ENCODE measurements at regions not wholly inside any gene's neighbourhood (a gene's known extent, or its start where the extent isn't known, plus 50 kb on each side); places are given as distances from the start of the nearest gene placed in this dataset.

- H3K36me3 Mint-ChIP-seq: peaks cover 17% of the 10 kb centered on the region
- H3K9me3 Mint-ChIP-seq: peaks cover 62% of the 10 kb centered on the region
- H3K27ac Mint-ChIP-seq: no peak overlapping the region
- no peak for DNase-seq (ENCODE audit: low spot score in 2 of 2, unreplicated experiment in 2 of 2)
- no peak for TF ChIP-seq CTCF (IDR thresholded peaks at IDR 0.05; ENCODE audit: unreplicated experiment)
- no peaks in the 10 kb centered on the region for H3K27me3 Mint-ChIP-seq (ENCODE audit: low read depth)
- H3K4me1 Mint-ChIP-seq: no peaks in the 10 kb centered on the region
- H3K4me3 Mint-ChIP-seq: no peak overlapping the region
Observed at GRCh38 chr1:101652484-101652883, 344.2 kb downstream of the OLFM3 start.

- peaks cover 17% of the 10 kb centered on the region for H3K36me3 Mint-ChIP-seq
- no peak overlapping the region for H3K4me3 Mint-ChIP-seq
- no peak overlapping the region for H3K27ac Mint-ChIP-seq
- peaks cover 60% of the 10 kb centered on the region for H3K9me3 Mint-ChIP-seq
- no peak for DNase-seq (ENCODE audit: low spot score in 2 of 2, unreplicated experiment in 2 of 2)
- H3K27me3 Mint-ChIP-seq (ENCODE audit: low read depth): no peaks in the 10 kb centered on the region
- TF ChIP-seq CTCF (IDR thresholded peaks at IDR 0.05; ENCODE audit: unreplicated experiment): no peak
- H3K4me1 Mint-ChIP-seq: no peaks in the 10 kb centered on the region
Observed at GRCh38 chr1:101653482-101653946, 343.2 kb downstream of the OLFM3 start.

GRCh38 chr1:101664726-101665125, 332.0 kb downstream of the OLFM3 start:
- Mint-ChIP-seq H3K9me3 (peaks cover 45% of the 10 kb centered on the region), H3K27ac (no peak overlapping the region), H3K4me1 (no peaks in the 10 kb centered on the region), H3K27me3 (ENCODE audit: low read depth) (no peaks in the 10 kb centered on the region), H3K36me3 (peaks cover 5% of the 10 kb centered on the region), H3K4me3 (no peak overlapping the region)
- no peak for TF ChIP-seq CTCF (IDR thresholded peaks at IDR 0.05; ENCODE audit: unreplicated experiment)
- DNase-seq (ENCODE audit: low spot score in 2 of 2, unreplicated experiment in 2 of 2): no peak

- H3K27me3 Mint-ChIP-seq (ENCODE audit: low read depth): no peaks in the 10 kb centered on the region
- no peak for TF ChIP-seq CTCF (IDR thresholded peaks at IDR 0.05; ENCODE audit: unreplicated experiment)
- no peaks in the 10 kb centered on the region for H3K4me1 Mint-ChIP-seq
- peaks cover 3% of the 10 kb centered on the region for H3K36me3 Mint-ChIP-seq
- H3K4me3 Mint-ChIP-seq: no peak overlapping the region
- H3K9me3 Mint-ChIP-seq: peaks cover 25% of the 10 kb centered on the region
- no peak for DNase-seq (ENCODE audit: low spot score in 2 of 2, unreplicated experiment in 2 of 2)
- no peak overlapping the region for H3K27ac Mint-ChIP-seq
Observed at GRCh38 chr1:101667761-101668160, 329.0 kb downstream of the OLFM3 start.

- no peaks in the 10 kb centered on the region for H3K27me3 Mint-ChIP-seq (ENCODE audit: low read depth)
- no peak overlapping the region for H3K27ac Mint-ChIP-seq
Observed at GRCh38 chr1:101683136-101683535, 313.6 kb downstream of the OLFM3 start.

More at GRCh38 chr1:101683136-101683535, 313.6 kb downstream of the OLFM3 start:
- Mint-ChIP-seq H3K4me3 (no peak overlapping the region), H3K9me3 (no peaks in the 10 kb centered on the region), H3K4me1 (peaks cover 43% of the 10 kb centered on the region), H3K36me3 (no peaks in the 10 kb centered on the region)
- no peak for TF ChIP-seq CTCF (IDR thresholded peaks at IDR 0.05; ENCODE audit: unreplicated experiment)
- DNase-seq (ENCODE audit: low spot score in 2 of 2, unreplicated experiment in 2 of 2): no peak

Data from mesothelial cell of epicardium (in vitro differentiated cells).